Endothelial cell of umbilical vein (primary cell): ENCODE measurements at regions not wholly inside any gene's neighbourhood (a gene's known extent, or its start where the extent isn't known, plus 50 kb on each side); places are given as distances from the start of the nearest gene placed in this dataset.

Experiments
- EZH2 ChIP-seq: IDR thresholded peaks from 2 replicates; pipeline ENCODE4 v1.6.1; 2012; ENCODE audit warnings: borderline replicate concordance, low read depth, mild to moderate bottlenecking, moderate library complexity, low read length, inconsistent platforms; ENCODE audit not compliant: severe bottlenecking
- FOS ChIP-seq: IDR thresholded peaks from 2 replicates; pipeline ENCODE4 v1.6.1; 2011; ENCODE audit warnings: mild to moderate bottlenecking, low read length, moderate library complexity, borderline replicate concordance; ENCODE audit not compliant: insufficient read depth
- JUN ChIP-seq: IDR thresholded peaks from 2 replicates; pipeline ENCODE4 v1.6.1; 2011; ENCODE audit warnings: borderline replicate concordance, low read depth; ENCODE audit not compliant: insufficient read length, insufficient read depth
- MYC ChIP-seq: IDR thresholded peaks from one replicate; pipeline ENCODE4 v1.6.1; 2011; ENCODE audit warnings: mild to moderate bottlenecking, low read depth, low read length
- POLR2A ChIP-seq: IDR thresholded peaks from 2 replicates; pipeline ENCODE4 v1.6.1; 2012; ENCODE audit warnings: low read depth, mild to moderate bottlenecking, control low read depth, low read length
- POLR2AphosphoS5 ChIP-seq: IDR thresholded peaks from 2 replicates; pipeline ENCODE4 v1.6.1; 2012; ENCODE audit warnings: low read depth, mild to moderate bottlenecking, control low read depth, low read length, moderate library complexity; ENCODE audit not compliant: insufficient read depth
- TF ChIP-seq, protein P1 (sequence below), 2 donors: IDR thresholded peaks; 1 replicate in 1 of 2; 2 replicates in 1 of 2; pipeline ENCODE4 v1.5.1; 2011; ENCODE audit warnings: low read length in 2 of 2, mild to moderate bottlenecking in 2 of 2, moderate library complexity in 2 of 2, control low read depth in 1 of 2, inconsistent platforms in 1 of 2, low read depth in 1 of 2; ENCODE audit not compliant: insufficient read depth in 1 of 2; ENCODE audit errors: extremely low read depth in 1 of 2
- TF ChIP-seq, protein P2 (sequence below): IDR thresholded peaks from 2 replicates; pipeline ENCODE4 v1.6.1; 2011; ENCODE audit not compliant: insufficient read depth, insufficient read length

DNA sequence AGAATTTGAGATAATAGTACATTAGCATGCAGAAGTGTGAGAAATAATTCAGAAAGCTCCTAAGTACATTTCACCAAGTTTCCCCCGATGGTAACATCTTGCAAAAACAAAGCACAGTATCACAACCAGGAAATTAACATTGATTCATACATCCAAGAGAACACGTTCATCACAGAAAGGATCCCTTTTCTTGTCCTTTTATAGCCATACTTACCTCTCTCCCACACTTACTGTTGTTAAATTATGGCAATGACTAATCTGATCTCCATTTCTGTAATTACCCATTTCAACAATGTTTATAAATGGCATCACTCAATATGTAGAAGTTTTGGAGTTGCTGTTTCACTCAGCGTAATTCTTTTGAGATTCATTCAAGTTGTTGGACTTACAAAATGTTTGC lies 1260.0 kb downstream of the CDH8 start:
- TF ChIP-seq, protein P1, sequence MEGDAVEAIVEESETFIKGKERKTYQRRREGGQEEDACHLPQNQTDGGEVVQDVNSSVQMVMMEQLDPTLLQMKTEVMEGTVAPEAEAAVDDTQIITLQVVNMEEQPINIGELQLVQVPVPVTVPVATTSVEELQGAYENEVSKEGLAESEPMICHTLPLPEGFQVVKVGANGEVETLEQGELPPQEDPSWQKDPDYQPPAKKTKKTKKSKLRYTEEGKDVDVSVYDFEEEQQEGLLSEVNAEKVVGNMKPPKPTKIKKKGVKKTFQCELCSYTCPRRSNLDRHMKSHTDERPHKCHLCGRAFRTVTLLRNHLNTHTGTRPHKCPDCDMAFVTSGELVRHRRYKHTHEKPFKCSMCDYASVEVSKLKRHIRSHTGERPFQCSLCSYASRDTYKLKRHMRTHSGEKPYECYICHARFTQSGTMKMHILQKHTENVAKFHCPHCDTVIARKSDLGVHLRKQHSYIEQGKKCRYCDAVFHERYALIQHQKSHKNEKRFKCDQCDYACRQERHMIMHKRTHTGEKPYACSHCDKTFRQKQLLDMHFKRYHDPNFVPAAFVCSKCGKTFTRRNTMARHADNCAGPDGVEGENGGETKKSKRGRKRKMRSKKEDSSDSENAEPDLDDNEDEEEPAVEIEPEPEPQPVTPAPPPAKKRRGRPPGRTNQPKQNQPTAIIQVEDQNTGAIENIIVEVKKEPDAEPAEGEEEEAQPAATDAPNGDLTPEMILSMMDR (IDR thresholded peaks at IDR 0.05; ENCODE audit: extremely low read depth in 1 of 2, insufficient read depth in 1 of 2, low read depth in 1 of 2, low read length in 2 of 2): no peak
- no peak for TF ChIP-seq EZH2
- TF ChIP-seq POLR2A: no peak
- TF ChIP-seq, protein P2, sequence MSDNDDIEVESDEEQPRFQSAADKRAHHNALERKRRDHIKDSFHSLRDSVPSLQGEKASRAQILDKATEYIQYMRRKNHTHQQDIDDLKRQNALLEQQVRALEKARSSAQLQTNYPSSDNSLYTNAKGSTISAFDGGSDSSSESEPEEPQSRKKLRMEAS: no peak
- no peak for TF ChIP-seq POLR2AphosphoS5
- TF ChIP-seq JUN: no peak
- no peak for TF ChIP-seq FOS
- TF ChIP-seq MYC: no peak
